H9 (cell line): ENCODE measurements at regions not wholly inside any gene's neighbourhood (a gene's known extent, or its start where the extent isn't known, plus 50 kb on each side); places are given as distances from the start of the nearest gene placed in this dataset.

Source experiments
- DNase-seq: peaks from one replicate; pipeline ENCODE4 v3.0.0-alpha.2; 2017
- H2AFZ ChIP-seq: one replicate; pipeline ENCODE4 v1.6.1; 2013; ENCODE audit warnings: mild to moderate bottlenecking, low read length, control low read depth, moderate library complexity
- H2AK5ac ChIP-seq: 2 replicates; pipeline ENCODE4 v1.6.1; 2013; ENCODE audit warnings: low read length, control low read depth, mixed read lengths; ENCODE audit not compliant: insufficient read length
- H2BK120ac ChIP-seq: one replicate; pipeline ENCODE4 v1.6.1; 2013; ENCODE audit warnings: low read depth, mild to moderate bottlenecking, low read length, control low read depth, inconsistent platforms; ENCODE audit not compliant: poor library complexity, severe bottlenecking
- H2BK12ac ChIP-seq: 2 replicates; pipeline ENCODE4 v1.6.1; 2013; ENCODE audit warnings: low read length, control low read depth, mixed read lengths, low read depth; ENCODE audit not compliant: insufficient read length
- H2BK15ac ChIP-seq: 2 replicates; pipeline ENCODE4 v1.6.1; 2013; ENCODE audit warnings: low read depth, low read length, control low read depth
- H2BK20ac ChIP-seq: one replicate; pipeline ENCODE4 v1.6.1; 2013; ENCODE audit warnings: low read depth, mild to moderate bottlenecking, low read length, control low read depth, inconsistent platforms; ENCODE audit not compliant: poor library complexity, severe bottlenecking
- H2BK5ac ChIP-seq: 2 replicates; pipeline ENCODE4 v1.6.1; 2013; ENCODE audit warnings: low read length, control low read depth, mixed read lengths; ENCODE audit not compliant: insufficient read length
- H3K14ac ChIP-seq: 2 replicates; pipeline ENCODE4 v1.6.1; 2013; ENCODE audit warnings: low read length, control low read depth; ENCODE audit not compliant: insufficient read depth
- H3K18ac ChIP-seq: 2 replicates; pipeline ENCODE4 v1.6.1; 2013; ENCODE audit warnings: low read depth, mild to moderate bottlenecking, mixed read lengths, low read length, control low read depth; ENCODE audit not compliant: insufficient read length
- H3K23ac ChIP-seq: 2 replicates; pipeline ENCODE4 v1.6.1; 2013; ENCODE audit warnings: low read length, control low read depth, mixed read lengths, low read depth; ENCODE audit not compliant: insufficient read length
- H3K23me2 ChIP-seq: 2 replicates; pipeline ENCODE4 v1.6.1; 2013; ENCODE audit warnings: low read depth, mild to moderate bottlenecking, mixed read lengths, low read length, control low read depth; ENCODE audit not compliant: insufficient read length, poor library complexity, severe bottlenecking
- H3K27ac ChIP-seq: 2 replicates; pipeline ENCODE4 v1.5.1; 2013; ENCODE audit warnings: low read length, control low read depth, mixed read lengths, low read depth; ENCODE audit not compliant: insufficient read length
- H3K27me3 ChIP-seq: 2 replicates; pipeline ENCODE4 v1.6.1; 2013; ENCODE audit warnings: low read length, control low read depth, inconsistent platforms; ENCODE audit not compliant: insufficient read depth
- H3K4ac ChIP-seq: 2 replicates; pipeline ENCODE4 v1.6.1; 2013; ENCODE audit warnings: low read depth, mild to moderate bottlenecking, control low read depth, inconsistent platforms, low read length, moderate library complexity
- H3K4me1 ChIP-seq: 2 replicates; pipeline ENCODE4 v1.6.1; 2013; ENCODE audit warnings: low read length, control low read depth, inconsistent platforms; ENCODE audit not compliant: insufficient read depth
- H3K4me2 ChIP-seq: 2 replicates; pipeline ENCODE4 v1.6.1; 2013; ENCODE audit warnings: low read length, control low read depth, mixed read lengths; ENCODE audit not compliant: insufficient read length, insufficient read depth
- H3K56ac ChIP-seq: 2 replicates; pipeline ENCODE4 v1.6.1; 2013; ENCODE audit warnings: low read depth, mild to moderate bottlenecking, mixed read lengths, low read length, control low read depth; ENCODE audit not compliant: insufficient read length
- H3K79me1 ChIP-seq: 2 replicates; pipeline ENCODE4 v1.6.1; 2013; ENCODE audit warnings: low read depth, mild to moderate bottlenecking, moderate library complexity, low read length, control low read depth, inconsistent platforms; ENCODE audit not compliant: insufficient read depth, poor library complexity, severe bottlenecking
- H3K79me2 ChIP-seq: 2 replicates; pipeline ENCODE4 v1.6.1; 2013; ENCODE audit warnings: low read length, control low read depth, inconsistent platforms; ENCODE audit not compliant: insufficient read depth
- H3K9ac ChIP-seq: 2 replicates; pipeline ENCODE4 v1.6.1; 2013; ENCODE audit warnings: low read length, control low read depth, mixed read lengths; ENCODE audit not compliant: insufficient read length; ENCODE audit errors: extremely low read depth
- H3K9me3 ChIP-seq: one replicate; pipeline ENCODE4 v1.6.1; 2013; ENCODE audit warnings: low read depth, low read length, inconsistent platforms; ENCODE audit not compliant: control insufficient read depth
- H3T11ph ChIP-seq: one replicate; pipeline ENCODE4 v1.6.1; 2013; ENCODE audit warnings: mild to moderate bottlenecking, low read length, control low read depth, inconsistent platforms
- H4K20me1 ChIP-seq: one replicate; pipeline ENCODE4 v1.6.1; 2013; ENCODE audit not compliant: control insufficient read depth, insufficient read length, insufficient read depth
- H4K5ac ChIP-seq: 2 replicates; pipeline ENCODE4 v1.6.1; 2013; ENCODE audit warnings: low read depth, mild to moderate bottlenecking, mixed read lengths, low read length, control low read depth; ENCODE audit not compliant: insufficient read length
- H4K8ac ChIP-seq: replicated peaks from 2 replicates; pipeline ENCODE4 v1.6.1; 2013; ENCODE audit warnings: low read length, control low read depth, mixed read lengths, low read depth; ENCODE audit not compliant: insufficient read length
- H4K91ac ChIP-seq: 2 replicates; pipeline ENCODE4 v1.6.1; 2013; ENCODE audit warnings: low read depth, mild to moderate bottlenecking, moderate library complexity, mixed read lengths, low read length, control low read depth; ENCODE audit not compliant: insufficient read length
- H3K27ac Mint-ChIP-seq, 3 experiments: 2 replicates in 2 of 3; 3 replicates in 1 of 3; pipeline ENCODE4 v1.8.0; 2020 to 2021; ENCODE audit warnings: mixed read lengths in 3 of 3, mild to moderate bottlenecking in 1 of 3, moderate library complexity in 1 of 3
- H3K27me3 Mint-ChIP-seq: 2 replicates; pipeline ENCODE4 v1.8.0; 2021; ENCODE audit warnings: low read depth, mild to moderate bottlenecking, moderate library complexity, mixed read lengths
- H3K36me3 Mint-ChIP-seq, 3 experiments: 2 replicates in 2 of 3; 3 replicates in 1 of 3; pipeline ENCODE4 v1.8.0; 2020 to 2021; ENCODE audit warnings: low read depth in 3 of 3, mixed read lengths in 3 of 3; ENCODE audit not compliant: insufficient read depth in 1 of 3
- H3K4me1 Mint-ChIP-seq, 2 experiments: 2 replicates each; pipeline ENCODE4 v1.8.0; 2020; ENCODE audit warnings: mixed read lengths in 2 of 2
- H3K4me3 Mint-ChIP-seq, 2 experiments: 2 replicates in 1 of 2; 3 replicates in 1 of 2; pipeline ENCODE4 v1.8.0; 2020 to 2021; ENCODE audit warnings: mild to moderate bottlenecking in 2 of 2, mixed read lengths in 2 of 2, moderate library complexity in 1 of 2
- H3K9me3 Mint-ChIP-seq, 2 experiments: 2 replicates in 1 of 2; 3 replicates in 1 of 2; pipeline ENCODE4 v1.8.0; 2020; ENCODE audit warnings: mild to moderate bottlenecking in 2 of 2, mixed read lengths in 2 of 2, moderate library complexity in 1 of 2
- CTCF ChIP-seq: fragments of 200-600 bp; sonication (generic); conservative IDR thresholded peaks from 3 replicates; pipeline ENCODE4 v1.8.0; 2021; ENCODE audit warnings: antibody characterized with exemption, mild to moderate bottlenecking

- H3K9me3 Mint-ChIP-seq: peaks cover 0 to 3% of the 10 kb centered on the region in 2 experiments; a peak in 2 of 5 replicates
- no peak overlapping the region for H3K4ac ChIP-seq
- H3K27ac Mint-ChIP-seq: no peak overlapping the region
- no peaks in the 10 kb centered on the region for H3K23me2 ChIP-seq
- no peak overlapping the region for H3K4me3 Mint-ChIP-seq
- H3K36me3 Mint-ChIP-seq: no peaks in the 10 kb centered on the region
- no peaks in the 10 kb centered on the region for H3K9me3 ChIP-seq
- no peak overlapping the region for H2AK5ac ChIP-seq
- no peaks in the 10 kb centered on the region for H3K79me1 ChIP-seq
- no peak overlapping the region for H3K18ac ChIP-seq
- H2BK12ac ChIP-seq: no peak overlapping the region
- no peak for DNase-seq
- H3K27ac ChIP-seq: no peak overlapping the region
- H3K79me2 ChIP-seq: no peaks in the 10 kb centered on the region
- H3K9ac ChIP-seq: no peak overlapping the region
- no peak overlapping the region for H4K8ac ChIP-seq
- H4K20me1 ChIP-seq: no peaks in the 10 kb centered on the region
- H2BK120ac ChIP-seq: no peak overlapping the region
- no peak overlapping the region for H3K4me2 ChIP-seq
- no peaks in the 10 kb centered on the region for H3K27me3 Mint-ChIP-seq
- H3T11ph ChIP-seq: no peak overlapping the region
- H3K14ac ChIP-seq: no peak overlapping the region
- no peak overlapping the region for H2BK15ac ChIP-seq
- no peak overlapping the region for H4K91ac ChIP-seq
- H2AFZ ChIP-seq: no peak overlapping the region
- H3K56ac ChIP-seq: no peak overlapping the region
- no peak overlapping the region for H3K23ac ChIP-seq
- no peak overlapping the region for H2BK20ac ChIP-seq
- peaks cover 9 to 15% of the 10 kb centered on the region in 2 experiments for H3K4me1 Mint-ChIP-seq
- H3K27me3 ChIP-seq: no peaks in the 10 kb centered on the region
- no peaks in the 10 kb centered on the region for H3K4me1 ChIP-seq
- H4K5ac ChIP-seq: no peak overlapping the region
- H2BK5ac ChIP-seq: no peak overlapping the region
- no peak for TF ChIP-seq CTCF
Measured at GRCh38 chr12:76643438-76643837, 83.9 kb upstream of the OSBPL8 start.
